ENCODE measurements at regions not wholly inside any gene's neighbourhood (a gene's known extent, or its start where the extent isn't known, plus 50 kb on each side); places are given as distances from the start of the nearest gene placed in this dataset.

- intact Hi-C loops (cut with DNase I; ENCODE audit: low total_unique reads) (no loop called here), in situ Hi-C loops (cut with MboI; ENCODE audit: low pct_ligation_motif_present in 1 of 4, low pct_unique_long_range_greater_than_20kb in 1 of 4, low sequenced_read_pairs in 3 of 4) (no loop called here)
- WGBS, 2 donors (ENCODE audit: low coverage in 1 of 2): 25 to 59% methylated on average over 3 to 4 of the region's 4 CpGs
- Histone ChIP-seq H3K4me1 (peaks cover 0 to 24% (median 14%) of the 10 kb centered on the region in 4 donors), H3K4me3 (no peak overlapping the region), H3K9me3 (no peaks in the 10 kb centered on the region), H3K36me3 (no peaks in the 10 kb centered on the region), H3K27ac (peak overlapping the region; percentile 71 to 81 (median 76)), H3K27me3 (no peaks in the 10 kb centered on the region)
- peak; percentile 65 for DNase-seq
- TF ChIP-seq CTCF (IDR thresholded peaks at IDR 0.05): no peak
- TF ChIP-seq POLR2A (IDR thresholded peaks at IDR 0.05): no peak
- TF ChIP-seq POLR2AphosphoS5 (IDR thresholded peaks at IDR 0.05): peak in 2 of 3 donors; percentile 30 to 33
These were observed 87.2 kb upstream of the A1CF start for GRCh38 chr10:50972591-50972990.

- intact Hi-C loops (cut with DNase I; ENCODE audit: low total_unique reads): no loop called here
- no peak overlapping the region for H3K4me3 ChIP-seq
- no peaks in the 10 kb centered on the region for H3K36me3 ChIP-seq
- in situ Hi-C loops (cut with MboI; ENCODE audit: low pct_ligation_motif_present in 1 of 4, low pct_unique_long_range_greater_than_20kb in 1 of 4, low sequenced_read_pairs in 3 of 4): no loop called here
- no peaks in the 10 kb centered on the region for H3K9me3 ChIP-seq
- H3K27me3 ChIP-seq: no peaks in the 10 kb centered on the region
- no peak overlapping the region for H3K27ac ChIP-seq
- H3K4me1 ChIP-seq: no peaks in the 10 kb centered on the region
- TF ChIP-seq EP300 (IDR thresholded peaks at IDR 0.05; ENCODE audit: low read depth) (no peak), CTCF (IDR thresholded peaks at IDR 0.05) (no peak), POLR2AphosphoS5 (IDR thresholded peaks at IDR 0.05) (no peak), POLR2A (IDR thresholded peaks at IDR 0.05) (no peak)
- no peak for DNase-seq
These were observed 92.9 kb upstream of the PRKG1 start for GRCh38 chr10:50981385-50981784.

GRCh38 chr10:50981904-50982303 lies 92.4 kb upstream of the PRKG1 start:
- 67 to 76% methylated on average over 1 of the region's 1 CpG for WGBS, 2 donors (ENCODE audit: low coverage in 1 of 2)
- Histone ChIP-seq H3K9me3 (no peaks in the 10 kb centered on the region), H3K4me3 (no peak overlapping the region), H3K4me1 (no peaks in the 10 kb centered on the region), H3K27ac (no peak overlapping the region), H3K27me3 (no peaks in the 10 kb centered on the region), H3K36me3 (no peaks in the 10 kb centered on the region)
- intact Hi-C loops (cut with DNase I; ENCODE audit: low total_unique reads): no loop called here
- no peak for DNase-seq
- in situ Hi-C loops (cut with MboI; ENCODE audit: low pct_ligation_motif_present in 1 of 4, low pct_unique_long_range_greater_than_20kb in 1 of 4, low sequenced_read_pairs in 3 of 4): no loop called here
- TF ChIP-seq POLR2AphosphoS5 (IDR thresholded peaks at IDR 0.05): no peak
- no peak for TF ChIP-seq CTCF (IDR thresholded peaks at IDR 0.05)
- TF ChIP-seq EP300 (IDR thresholded peaks at IDR 0.05; ENCODE audit: low read depth): no peak
- TF ChIP-seq POLR2A (IDR thresholded peaks at IDR 0.05): no peak

GRCh38 chr10:50982989-50983388 lies 91.3 kb upstream of the PRKG1 start:
- no peaks in the 10 kb centered on the region for H3K9me3 ChIP-seq
- intact Hi-C loops (cut with DNase I; ENCODE audit: low total_unique reads) (no loop called here), in situ Hi-C loops (cut with MboI; ENCODE audit: low pct_ligation_motif_present in 1 of 4, low pct_unique_long_range_greater_than_20kb in 1 of 4, low sequenced_read_pairs in 3 of 4) (no loop called here)
- WGBS, 2 donors (ENCODE audit: low coverage in 1 of 2): 48 to 60% methylated on average over 4 of the region's 4 CpGs
- H3K27me3 ChIP-seq: no peaks in the 10 kb centered on the region
- H3K27ac ChIP-seq: no peak overlapping the region
- peaks cover 0 to 9% (median 2%) of the 10 kb centered on the region in 4 donors for H3K4me1 ChIP-seq
- no peak overlapping the region for H3K4me3 ChIP-seq
- no peaks in the 10 kb centered on the region for H3K36me3 ChIP-seq
- no peak for TF ChIP-seq POLR2AphosphoS5 (IDR thresholded peaks at IDR 0.05)
- TF ChIP-seq EP300 (IDR thresholded peaks at IDR 0.05; ENCODE audit: low read depth): no peak
- TF ChIP-seq POLR2A (IDR thresholded peaks at IDR 0.05): no peak
- TF ChIP-seq CTCF (IDR thresholded peaks at IDR 0.05): no peak
- no peak for DNase-seq
